ENCODE measurements at regions not wholly inside any gene's neighbourhood (a gene's known extent, or its start where the extent isn't known, plus 50 kb on each side); places are given as distances from the start of the nearest gene placed in this dataset.

GRCh38 chr5:169369130-169369529, 68.2 kb upstream of the SLIT3 start:
- H3K9me3 ChIP-seq (ENCODE audit: control insufficient read depth in 2 of 3, insufficient read depth in 1 of 3, low read length in 3 of 3), result no peaks in the 10 kb centered on the region
- H3K36me3 ChIP-seq (ENCODE audit: control insufficient read depth in 2 of 3, insufficient read depth in 3 of 3, low read length in 3 of 3), result no peaks in the 10 kb centered on the region
- no peaks in the 10 kb centered on the region for H3K27me3 ChIP-seq (ENCODE audit: control insufficient read depth, insufficient read depth, low read length)
- TF ChIP-seq CTCF (IDR thresholded peaks at IDR 0.05; ENCODE audit: borderline replicate concordance, extremely low read depth, insufficient read depth), result no peak
- H3K4me1 ChIP-seq (ENCODE audit: control insufficient read depth in 2 of 3, insufficient read depth in 2 of 3, low read depth in 1 of 3, low read length in 3 of 3), result no peaks in the 10 kb centered on the region
- FAIRE-seq (no peak), DNase-seq (no peak)
- H3K27ac ChIP-seq (ENCODE audit: low read depth in 2 of 2, low read length in 2 of 2), result no peak overlapping the region
- no peak overlapping the region for H3K9ac ChIP-seq (ENCODE audit: low read length in 3 of 3)
- intact Hi-C loops (cut with DNase I), result no loop called here
- no peak overlapping the region for H3K4me3 ChIP-seq (ENCODE audit: low read length in 3 of 3)

DNA sequence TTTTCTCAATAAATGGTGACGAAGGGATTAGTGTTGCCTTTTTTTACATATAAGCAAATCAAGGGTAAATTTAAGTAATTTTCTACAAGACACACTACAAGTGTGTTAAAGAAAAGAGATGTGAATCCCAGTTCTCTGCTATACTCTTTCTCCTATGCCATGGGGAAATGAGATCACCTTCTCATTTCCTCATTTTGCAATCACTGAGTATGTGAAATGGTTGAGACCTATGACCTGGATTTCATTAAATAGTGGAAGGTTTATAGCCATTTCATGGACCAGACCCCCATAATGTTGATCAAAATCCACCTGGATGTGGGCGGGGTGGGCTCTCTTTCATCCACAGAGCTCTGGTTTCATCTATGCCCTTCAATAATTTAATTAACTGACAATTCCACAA, 66.9 kb upstream of the SLIT3 start:
- no peaks in the 10 kb centered on the region for H3K36me3 ChIP-seq (ENCODE audit: control insufficient read depth in 2 of 3, insufficient read depth in 3 of 3, low read length in 3 of 3)
- no peaks in the 10 kb centered on the region for H3K4me1 ChIP-seq (ENCODE audit: control insufficient read depth in 2 of 3, insufficient read depth in 2 of 3, low read depth in 1 of 3, low read length in 3 of 3)
- intact Hi-C loops (cut with DNase I), result no loop called here
- TF ChIP-seq CTCF (IDR thresholded peaks at IDR 0.05; ENCODE audit: borderline replicate concordance, extremely low read depth, insufficient read depth), result no peak
- no peaks in the 10 kb centered on the region for H3K27me3 ChIP-seq (ENCODE audit: control insufficient read depth, insufficient read depth, low read length)
- H3K9ac ChIP-seq (ENCODE audit: low read length in 3 of 3), result no peak overlapping the region
- FAIRE-seq (no peak), DNase-seq (no peak)
- H3K4me3 ChIP-seq (ENCODE audit: low read length in 3 of 3), result no peak overlapping the region
- no peak overlapping the region for H3K27ac ChIP-seq (ENCODE audit: low read depth in 2 of 2, low read length in 2 of 2)
- H3K9me3 ChIP-seq (ENCODE audit: control insufficient read depth in 2 of 3, insufficient read depth in 1 of 3, low read length in 3 of 3), result no peaks in the 10 kb centered on the region

GRCh38 chr5:169357291-169357690, 56.4 kb upstream of the SLIT3 start:
- DNase-seq, result no peak
- no peak for FAIRE-seq
- Histone ChIP-seq H3K27me3 (ENCODE audit: control insufficient read depth, insufficient read depth, low read length) (no peaks in the 10 kb centered on the region), H3K4me1 (ENCODE audit: control insufficient read depth in 2 of 3, insufficient read depth in 2 of 3, low read depth in 1 of 3, low read length in 3 of 3) (no peaks in the 10 kb centered on the region), H3K9ac (ENCODE audit: low read length in 3 of 3) (no peak overlapping the region), H3K9me3 (ENCODE audit: control insufficient read depth in 2 of 3, insufficient read depth in 1 of 3, low read length in 3 of 3) (no peaks in the 10 kb centered on the region), H3K36me3 (ENCODE audit: control insufficient read depth in 2 of 3, insufficient read depth in 3 of 3, low read length in 3 of 3) (no peaks in the 10 kb centered on the region), H3K27ac (ENCODE audit: low read depth in 2 of 2, low read length in 2 of 2) (no peak overlapping the region), H3K4me3 (ENCODE audit: low read length in 3 of 3) (no peak overlapping the region)
- no peak for TF ChIP-seq CTCF (IDR thresholded peaks at IDR 0.05; ENCODE audit: borderline replicate concordance, extremely low read depth, insufficient read depth)
- intact Hi-C loops (cut with DNase I), result no loop called here

DNA sequence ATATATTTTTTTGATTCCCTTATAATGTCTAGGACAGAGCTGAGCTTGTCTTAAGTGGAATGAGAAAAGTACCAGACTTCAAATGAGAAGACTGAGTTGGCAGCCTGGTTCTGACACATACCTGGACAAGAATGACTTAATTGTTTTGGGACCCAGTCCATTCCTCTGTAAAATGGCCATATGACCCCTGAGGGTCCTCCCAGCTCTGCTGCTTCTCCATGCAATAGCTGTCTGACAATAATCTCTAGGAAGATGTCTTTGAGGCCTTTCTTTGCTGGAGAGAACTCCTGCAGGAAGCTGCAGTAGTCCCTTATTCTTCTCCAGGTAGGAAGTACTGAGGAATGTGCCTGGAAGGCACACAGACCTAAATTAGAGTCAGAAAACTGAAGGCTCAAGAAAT, 55.9 kb upstream of the SLIT3 start:
- Histone ChIP-seq H3K4me3 (ENCODE audit: low read length in 3 of 3) (no peak overlapping the region), H3K27me3 (ENCODE audit: control insufficient read depth, insufficient read depth, low read length) (no peaks in the 10 kb centered on the region), H3K4me1 (ENCODE audit: control insufficient read depth in 2 of 3, insufficient read depth in 2 of 3, low read depth in 1 of 3, low read length in 3 of 3) (no peaks in the 10 kb centered on the region), H3K9ac (ENCODE audit: low read length in 3 of 3) (no peak overlapping the region), H3K27ac (ENCODE audit: low read depth in 2 of 2, low read length in 2 of 2) (no peak overlapping the region), H3K36me3 (ENCODE audit: control insufficient read depth in 2 of 3, insufficient read depth in 3 of 3, low read length in 3 of 3) (no peaks in the 10 kb centered on the region), H3K9me3 (ENCODE audit: control insufficient read depth in 2 of 3, insufficient read depth in 1 of 3, low read length in 3 of 3) (no peaks in the 10 kb centered on the region)
- no peak for FAIRE-seq
- no peak for DNase-seq
- no peak for TF ChIP-seq CTCF (IDR thresholded peaks at IDR 0.05; ENCODE audit: borderline replicate concordance, extremely low read depth, insufficient read depth)
- intact Hi-C loops (cut with DNase I), result no loop called here
